ENCODE measurements at regions not wholly inside any gene's neighbourhood (a gene's known extent, or its start where the extent isn't known, plus 50 kb on each side); places are given as distances from the start of the nearest gene placed in this dataset.

DNA sequence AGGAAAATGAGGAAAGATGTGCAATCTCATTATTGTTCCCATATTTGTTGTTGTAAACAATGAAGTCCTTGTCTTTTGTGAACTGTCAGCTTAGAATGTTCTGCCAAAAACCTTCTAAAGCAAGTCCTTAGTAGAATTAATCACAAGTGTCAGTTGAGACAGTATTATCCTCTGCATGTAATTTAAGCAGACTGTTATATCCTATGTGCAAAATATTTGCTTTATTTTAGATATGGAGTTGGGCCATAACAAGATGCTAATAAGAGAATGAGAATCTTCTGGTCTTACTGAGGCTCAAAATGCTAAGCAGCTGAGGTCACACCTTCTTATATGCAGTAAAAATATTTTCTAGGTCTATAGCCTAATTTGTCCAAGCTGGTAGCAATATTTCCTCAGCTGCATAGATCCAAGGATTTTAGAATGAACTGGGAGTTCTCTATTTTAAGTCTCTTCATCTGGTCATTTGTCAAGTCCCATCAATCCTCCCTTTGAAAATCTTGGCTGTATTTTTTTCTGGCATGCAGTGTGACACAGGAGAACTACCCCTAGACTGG lies 222.3 kb upstream of the NAV3 start:
- H3K36me3 Mint-ChIP-seq (ENCODE audit: insufficient read depth in 2 of 2): no peaks in the 10 kb centered on the region
- peaks cover 6% of the 10 kb centered on the region in 2 donors for H3K9me3 Mint-ChIP-seq
- no peaks in the 10 kb centered on the region for H3K4me1 Mint-ChIP-seq (ENCODE audit: low read depth)
- H3K27ac Mint-ChIP-seq: no peak overlapping the region
- no peak overlapping the region for H3K4me3 Mint-ChIP-seq
- ATAC-seq (replicated peaks in 1 of 2) (no peak), DNase-seq (no peak)
- no peaks in the 10 kb centered on the region for H3K27me3 Mint-ChIP-seq (ENCODE audit: low read depth)

DNA sequence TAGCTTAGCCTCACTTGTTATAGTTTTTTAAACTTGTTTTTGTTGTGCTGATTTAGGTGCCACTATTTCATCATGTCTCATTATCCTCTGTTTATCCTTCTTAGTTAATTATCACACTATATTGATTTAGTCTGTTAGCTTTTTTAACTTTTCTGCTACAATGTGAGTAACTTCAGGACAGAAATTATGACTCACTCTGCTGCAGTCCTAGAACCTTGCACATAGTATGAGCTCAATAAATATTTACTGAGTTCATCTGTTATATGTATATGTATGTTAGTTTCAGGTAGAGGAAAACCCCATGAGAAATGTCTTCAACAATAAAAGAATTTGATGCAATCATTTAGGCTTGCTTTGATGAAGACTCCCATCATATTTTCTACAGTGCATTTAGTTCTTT lies 224.3 kb upstream of the NAV3 start:
- DNase-seq: no peak
- Mint-ChIP-seq H3K27ac (no peak overlapping the region), H3K36me3 (ENCODE audit: insufficient read depth in 2 of 2) (no peaks in the 10 kb centered on the region), H3K27me3 (ENCODE audit: low read depth) (no peaks in the 10 kb centered on the region), H3K4me3 (no peak overlapping the region), H3K9me3 (peaks cover 2 to 10% of the 10 kb centered on the region in 2 donors), H3K4me1 (ENCODE audit: low read depth) (no peaks in the 10 kb centered on the region)
- ATAC-seq (replicated peaks in 1 of 2): no peak

DNA sequence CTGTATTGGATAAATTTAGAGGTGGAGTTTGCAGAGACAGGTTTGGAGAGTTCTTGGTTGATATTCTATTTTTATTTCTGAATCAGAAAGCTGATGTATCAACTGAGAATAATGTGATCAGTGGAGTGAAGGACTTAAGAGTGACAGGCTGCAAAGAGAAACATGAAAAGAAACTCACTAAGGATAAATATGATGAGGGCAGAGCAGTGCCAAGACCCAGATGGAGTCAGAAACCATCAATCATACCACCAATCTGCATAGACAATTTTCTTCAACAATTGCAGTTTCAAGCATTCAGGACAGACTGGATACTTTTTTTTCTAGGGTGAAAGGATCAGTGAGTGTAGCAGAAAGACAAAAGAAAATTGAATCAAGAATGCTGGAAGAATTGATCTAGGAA lies 226.7 kb upstream of the NAV3 start:
- Mint-ChIP-seq H3K9me3 (peaks cover 5 to 14% of the 10 kb centered on the region in 2 donors), H3K4me1 (ENCODE audit: low read depth) (no peaks in the 10 kb centered on the region), H3K4me3 (no peak overlapping the region), H3K27ac (peak overlapping the region; percentile 4), H3K27me3 (ENCODE audit: low read depth) (no peaks in the 10 kb centered on the region), H3K36me3 (ENCODE audit: insufficient read depth in 2 of 2) (no peaks in the 10 kb centered on the region)
- DNase-seq (no peak), ATAC-seq (replicated peaks in 1 of 2) (no peak)

DNA sequence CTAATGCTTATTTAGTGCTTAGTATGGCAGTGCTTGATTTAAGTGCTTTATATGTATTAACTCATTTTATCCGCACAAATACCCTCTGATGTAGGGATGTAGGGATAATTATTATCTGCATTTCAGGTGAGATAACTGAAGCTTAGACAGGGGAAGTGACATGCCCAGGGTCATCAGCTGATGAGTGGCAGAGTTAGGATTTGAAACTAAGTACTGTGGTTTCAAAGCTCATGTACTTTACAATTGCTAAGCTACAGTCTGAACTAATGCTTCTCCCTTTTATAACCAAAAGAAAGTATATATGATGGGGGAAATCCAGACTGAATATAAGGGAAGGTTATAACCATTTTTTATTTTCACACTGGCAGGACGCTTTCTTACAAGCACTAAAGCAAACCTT lies 229.6 kb upstream of the NAV3 start:
- ATAC-seq (replicated peaks in 1 of 2) (no peak), DNase-seq (no peak)
- H3K4me1 Mint-ChIP-seq (ENCODE audit: low read depth): no peaks in the 10 kb centered on the region
- no peaks in the 10 kb centered on the region for H3K36me3 Mint-ChIP-seq (ENCODE audit: insufficient read depth in 2 of 2)
- H3K27me3 Mint-ChIP-seq (ENCODE audit: low read depth): no peaks in the 10 kb centered on the region
- no peak overlapping the region for H3K27ac Mint-ChIP-seq
- H3K4me3 Mint-ChIP-seq: no peak overlapping the region
- H3K9me3 Mint-ChIP-seq: peaks cover 5 to 17% of the 10 kb centered on the region in 2 donors

DNA sequence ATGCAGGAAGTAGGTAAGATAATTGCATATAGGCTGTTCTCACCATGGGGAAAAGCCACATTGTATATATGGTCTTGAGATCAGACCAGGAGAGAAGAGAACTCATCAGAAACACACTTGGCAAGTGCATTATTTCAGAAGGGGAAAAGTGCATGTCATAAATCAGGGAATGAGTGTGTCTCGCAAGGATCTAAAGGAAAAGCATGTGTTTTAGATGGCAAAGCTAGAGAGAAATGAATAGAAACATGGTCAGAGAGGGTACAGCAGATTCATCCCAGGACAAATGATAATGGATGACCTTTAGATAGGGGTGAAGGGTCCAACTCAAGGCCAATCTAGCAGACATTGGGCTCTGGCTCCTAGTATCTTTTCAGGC lies 230.2 kb upstream of the NAV3 start:
- Mint-ChIP-seq H3K27ac (no peak overlapping the region), H3K9me3 (peaks cover 5 to 17% of the 10 kb centered on the region in 2 donors), H3K4me1 (ENCODE audit: low read depth) (no peaks in the 10 kb centered on the region), H3K36me3 (ENCODE audit: insufficient read depth in 2 of 2) (no peaks in the 10 kb centered on the region), H3K4me3 (no peak overlapping the region), H3K27me3 (ENCODE audit: low read depth) (no peaks in the 10 kb centered on the region)
- DNase-seq (no peak), ATAC-seq (replicated peaks in 1 of 2) (no peak)

DNA sequence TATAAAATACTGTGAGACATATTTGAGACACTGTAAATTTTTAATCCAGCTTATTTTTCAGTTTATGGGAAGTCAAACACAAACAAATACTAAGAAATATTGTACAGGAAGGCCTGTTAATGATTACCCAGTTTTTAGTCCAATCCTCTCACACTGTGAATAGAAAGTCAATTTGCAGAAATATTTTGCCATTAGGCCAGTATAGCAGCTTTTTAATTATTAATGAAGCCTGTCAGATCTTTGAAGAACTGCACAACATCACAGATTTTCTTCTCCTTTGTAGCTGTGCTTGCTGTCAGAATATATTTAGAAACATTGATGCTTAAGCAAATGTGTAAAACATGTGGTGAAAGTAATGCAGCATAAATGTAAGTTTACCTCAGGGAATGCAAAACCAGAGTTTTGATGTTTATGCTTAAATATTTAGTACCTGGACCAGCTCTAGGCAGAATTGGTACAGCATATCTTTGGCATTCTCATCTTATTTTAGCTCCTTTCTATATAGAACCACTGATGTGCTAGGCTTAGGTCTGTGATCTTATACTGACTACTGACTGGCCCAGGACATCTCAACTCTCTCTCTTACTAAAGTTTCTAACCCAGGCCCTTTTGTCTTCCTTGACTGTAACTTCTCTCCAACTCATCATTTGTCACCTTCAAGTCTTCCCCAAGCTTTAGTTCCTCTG lies 230.8 kb upstream of the NAV3 start:
- no peak for DNase-seq
- ATAC-seq (replicated peaks in 1 of 2): no peak
- H3K27ac Mint-ChIP-seq: no peak overlapping the region
- no peaks in the 10 kb centered on the region for H3K4me1 Mint-ChIP-seq (ENCODE audit: low read depth)
- no peaks in the 10 kb centered on the region for H3K27me3 Mint-ChIP-seq (ENCODE audit: low read depth)
- no peaks in the 10 kb centered on the region for H3K36me3 Mint-ChIP-seq (ENCODE audit: insufficient read depth in 2 of 2)
- peaks cover 5 to 17% of the 10 kb centered on the region in 2 donors for H3K9me3 Mint-ChIP-seq
- no peak overlapping the region for H3K4me3 Mint-ChIP-seq

DNA sequence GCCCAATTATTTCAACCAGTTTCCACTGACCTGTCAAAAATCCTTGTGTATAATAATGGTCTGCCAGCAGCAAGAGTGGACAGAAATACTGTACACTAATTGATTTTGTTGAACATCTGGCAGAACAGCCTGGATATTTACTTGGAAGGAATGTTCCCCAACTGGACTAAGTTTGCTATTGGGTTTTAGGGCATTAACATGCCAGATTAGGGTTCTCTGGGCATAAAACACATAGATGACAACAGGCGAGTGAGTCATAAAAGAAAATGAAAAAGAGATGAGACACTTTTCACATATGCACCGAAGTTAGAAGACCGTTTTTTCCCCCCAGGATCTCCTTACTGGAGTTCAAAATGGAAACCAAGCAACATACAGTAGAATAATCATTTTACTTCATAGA lies 236.3 kb upstream of the NAV3 start:
- Mint-ChIP-seq H3K4me3 (no peak overlapping the region), H3K36me3 (ENCODE audit: insufficient read depth in 2 of 2) (no peaks in the 10 kb centered on the region), H3K27ac (no peak overlapping the region), H3K27me3 (ENCODE audit: low read depth) (no peaks in the 10 kb centered on the region), H3K9me3 (peaks cover 0 to 3% of the 10 kb centered on the region in 2 donors), H3K4me1 (ENCODE audit: low read depth) (no peaks in the 10 kb centered on the region)
- no peak for ATAC-seq (replicated peaks in 1 of 2)
- no peak for DNase-seq

DNA sequence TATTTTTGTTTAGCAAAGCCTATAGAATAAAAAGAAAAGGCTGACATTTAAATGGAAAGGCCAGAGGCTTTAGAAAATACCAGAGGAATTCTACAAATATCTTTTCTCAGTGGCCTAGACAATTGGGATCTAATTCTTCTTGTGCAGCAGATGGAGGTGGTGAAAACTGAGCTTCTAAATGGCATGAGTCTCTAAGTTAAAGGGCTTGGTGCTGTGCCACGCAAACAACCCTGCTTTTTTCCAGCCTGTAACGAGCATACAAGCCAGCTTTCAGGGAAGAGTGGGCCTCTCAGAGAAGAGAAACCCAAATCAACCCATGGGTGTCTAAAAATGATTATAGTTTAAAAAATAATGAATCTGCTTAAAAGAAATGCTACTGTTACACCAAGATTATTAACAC lies 237.9 kb upstream of the NAV3 start:
- Mint-ChIP-seq H3K9me3 (peaks cover 0 to 3% of the 10 kb centered on the region in 2 donors), H3K27ac (no peak overlapping the region), H3K4me1 (ENCODE audit: low read depth) (no peaks in the 10 kb centered on the region), H3K27me3 (ENCODE audit: low read depth) (no peaks in the 10 kb centered on the region), H3K4me3 (no peak overlapping the region), H3K36me3 (ENCODE audit: insufficient read depth in 2 of 2) (no peaks in the 10 kb centered on the region)
- ATAC-seq (replicated peaks in 1 of 2) (no peak), DNase-seq (no peak)

DNA sequence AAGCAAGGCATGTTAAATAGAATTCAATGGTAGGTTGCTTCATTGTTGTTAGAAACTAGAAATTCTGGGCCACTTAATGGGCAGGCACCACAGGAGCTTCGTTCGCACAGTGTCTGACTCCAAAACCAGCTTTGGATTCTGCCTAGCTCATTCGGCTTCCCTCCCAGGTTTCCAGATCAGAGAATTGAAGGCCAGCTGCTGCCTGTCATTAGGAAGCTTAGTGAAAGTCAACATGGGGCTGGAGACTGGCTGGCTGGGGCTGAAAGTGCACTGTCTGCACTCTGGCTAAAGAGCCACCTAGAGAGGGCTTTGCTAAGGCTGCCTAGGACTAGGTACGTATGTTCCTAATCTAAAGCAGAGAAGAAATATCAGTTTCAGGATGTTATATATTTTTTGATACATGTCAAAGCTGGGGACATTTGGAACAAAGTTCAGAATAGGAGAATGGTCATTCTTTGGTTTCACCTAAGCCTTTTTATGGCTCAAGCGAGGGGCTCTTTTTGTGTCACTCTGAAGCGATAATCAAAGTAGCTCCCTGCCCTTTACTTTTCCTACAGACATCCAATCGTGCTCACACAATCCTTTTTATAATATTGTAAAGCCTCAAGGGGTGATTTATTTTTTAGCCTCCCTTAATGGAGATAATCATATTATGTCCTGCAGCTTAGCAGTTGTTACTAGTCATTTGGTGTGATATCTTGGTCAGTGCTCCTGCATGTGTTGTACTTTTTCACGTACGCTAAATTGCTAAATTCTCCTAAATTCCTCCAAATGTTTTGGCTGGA lies 238.5 kb upstream of the NAV3 start:
- Mint-ChIP-seq H3K9me3 (peaks cover 0 to 3% of the 10 kb centered on the region in 2 donors), H3K4me3 (no peak overlapping the region), H3K27ac (no peak overlapping the region), H3K27me3 (ENCODE audit: low read depth) (no peaks in the 10 kb centered on the region), H3K36me3 (ENCODE audit: insufficient read depth in 2 of 2) (no peaks in the 10 kb centered on the region), H3K4me1 (ENCODE audit: low read depth) (no peaks in the 10 kb centered on the region)
- DNase-seq (no peak), ATAC-seq (replicated peaks in 1 of 2) (no peak)

DNA sequence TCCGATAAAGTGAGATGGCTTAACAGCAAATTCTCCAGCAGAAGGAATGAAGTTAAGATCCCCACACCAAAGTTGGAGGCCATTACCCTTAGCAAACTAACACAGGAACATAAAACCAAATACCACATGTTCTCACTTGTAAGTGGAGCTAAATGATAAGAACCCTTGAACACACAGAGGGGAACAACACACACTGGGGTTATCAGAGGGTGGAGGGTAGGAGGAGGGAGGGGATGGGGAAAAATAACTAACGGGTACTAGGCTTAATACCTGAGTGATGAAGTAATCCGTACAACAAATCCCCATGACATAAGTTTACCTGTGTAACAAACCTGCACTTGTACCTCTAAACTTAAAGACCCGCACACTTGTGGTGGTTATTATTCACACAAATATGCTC lies 240.4 kb upstream of the NAV3 start:
- Mint-ChIP-seq H3K27me3 (ENCODE audit: low read depth) (no peaks in the 10 kb centered on the region), H3K27ac (no peak overlapping the region), H3K4me1 (ENCODE audit: low read depth) (no peaks in the 10 kb centered on the region), H3K9me3 (peaks cover 0 to 5% of the 10 kb centered on the region in 2 donors), H3K36me3 (ENCODE audit: insufficient read depth in 2 of 2) (no peaks in the 10 kb centered on the region), H3K4me3 (no peak overlapping the region)
- DNase-seq (no peak), ATAC-seq (replicated peaks in 1 of 2) (no peak)

DNA sequence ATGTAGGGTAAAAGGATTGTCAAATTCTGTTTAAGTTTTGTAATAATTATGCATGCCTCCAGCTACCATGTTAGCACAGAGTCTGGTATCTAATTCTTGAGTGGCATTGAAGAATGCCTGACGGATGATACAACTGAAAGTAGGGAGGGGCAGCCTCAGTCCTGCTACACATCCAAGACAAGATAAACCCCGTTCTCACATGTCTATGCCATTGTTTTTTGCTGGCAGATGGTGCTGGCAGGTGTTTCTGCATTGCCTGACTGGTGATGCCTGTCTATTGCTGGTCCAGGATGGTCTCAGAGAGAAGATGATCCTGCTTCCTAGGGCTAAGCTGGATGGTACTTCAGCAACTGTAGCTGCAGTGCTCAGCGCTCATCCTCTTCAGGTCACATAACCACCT lies 245.8 kb upstream of the NAV3 start:
- ATAC-seq (replicated peaks in 1 of 2): no peak
- Mint-ChIP-seq H3K4me1 (ENCODE audit: low read depth) (no peaks in the 10 kb centered on the region), H3K27me3 (ENCODE audit: low read depth) (no peaks in the 10 kb centered on the region)

DNA sequence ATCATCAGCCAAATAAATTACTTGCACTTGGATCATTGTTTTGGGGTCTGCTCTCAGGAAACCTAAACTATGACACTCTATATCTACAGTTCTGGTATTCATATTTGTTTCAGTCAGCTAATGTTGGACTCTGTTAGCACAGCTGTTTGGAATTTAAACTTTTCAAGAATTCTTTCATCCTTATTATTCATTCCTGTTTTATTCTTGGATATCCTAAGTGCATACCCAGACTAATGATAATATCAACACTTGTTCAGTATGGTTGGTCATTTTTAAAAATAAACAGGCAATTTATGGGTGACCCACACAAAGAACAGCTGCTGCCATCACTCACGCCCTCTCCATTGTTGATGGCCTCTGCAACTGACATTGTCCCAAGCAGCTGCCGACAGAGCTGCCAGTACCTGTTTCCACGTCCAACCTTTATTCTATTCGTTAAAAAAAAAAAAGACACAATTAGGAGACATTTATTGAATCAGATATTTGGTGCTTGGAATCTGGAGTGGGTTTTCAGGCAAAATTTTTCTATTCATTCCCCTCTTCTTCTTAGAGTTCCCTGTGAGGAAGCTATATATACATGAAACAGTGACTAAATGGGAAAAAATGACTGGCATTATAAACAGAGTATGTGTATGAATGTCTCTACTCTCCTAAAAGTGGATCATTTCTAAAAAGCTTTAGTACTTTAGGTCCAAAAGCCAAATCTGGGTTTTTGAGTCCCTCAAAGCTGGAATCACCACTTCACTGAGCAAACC lies 252.1 kb upstream of the NAV3 start:
- DNase-seq (no peak), ATAC-seq (replicated peaks in 1 of 2) (no peak)
- no peaks in the 10 kb centered on the region for H3K36me3 Mint-ChIP-seq (ENCODE audit: insufficient read depth in 2 of 2)
- no peaks in the 10 kb centered on the region for H3K4me1 Mint-ChIP-seq (ENCODE audit: low read depth)
- no peaks in the 10 kb centered on the region for H3K9me3 Mint-ChIP-seq
- H3K27ac Mint-ChIP-seq: no peak overlapping the region
- no peaks in the 10 kb centered on the region for H3K27me3 Mint-ChIP-seq (ENCODE audit: low read depth)
- no peak overlapping the region for H3K4me3 Mint-ChIP-seq

More for the DNA sequence above, 245.8 kb upstream of the NAV3 start:
- no peaks in the 10 kb centered on the region for H3K36me3 Mint-ChIP-seq (ENCODE audit: insufficient read depth in 2 of 2)
- H3K27ac Mint-ChIP-seq: no peak overlapping the region
- no peak overlapping the region for H3K4me3 Mint-ChIP-seq
- H3K9me3 Mint-ChIP-seq: peaks cover 0 to 8% of the 10 kb centered on the region in 2 donors
- no peak for DNase-seq

DNA sequence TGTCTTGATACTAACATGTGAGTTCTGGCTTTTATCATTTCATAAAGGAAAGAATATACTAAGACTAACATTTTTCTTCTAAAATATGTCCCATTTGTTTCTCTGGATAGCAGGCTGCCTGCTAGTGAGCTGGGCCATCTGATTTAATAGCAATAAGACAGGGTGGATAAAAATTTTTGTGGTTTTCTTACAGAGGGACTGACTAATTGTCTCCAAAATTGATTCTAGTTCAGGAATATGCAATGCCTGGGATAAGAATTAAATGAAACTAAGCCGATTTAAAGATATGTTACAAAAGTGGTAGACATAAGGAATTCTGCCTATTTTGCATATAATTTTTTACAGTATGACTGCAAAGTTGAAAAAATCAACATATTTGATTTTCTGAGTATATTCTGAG lies 252.9 kb upstream of the NAV3 start:
- Mint-ChIP-seq H3K36me3 (ENCODE audit: insufficient read depth in 2 of 2) (no peaks in the 10 kb centered on the region), H3K27ac (no peak overlapping the region), H3K4me3 (no peak overlapping the region), H3K27me3 (ENCODE audit: low read depth) (no peaks in the 10 kb centered on the region), H3K4me1 (ENCODE audit: low read depth) (no peaks in the 10 kb centered on the region), H3K9me3 (peaks cover 0 to under 1% of the 10 kb centered on the region in 2 donors)
- no peak for ATAC-seq (replicated peaks in 1 of 2)
- no peak for DNase-seq
